HG02798 (cell line): ENCODE measurements at regions not wholly inside any gene's neighbourhood (a gene's known extent, or its start where the extent isn't known, plus 50 kb on each side); places are given as distances from the start of the nearest gene placed in this dataset.

Experiments used
- ATAC-seq: cut with Tn5 transposase; IDR thresholded peaks from one replicate; pipeline ENCODE4 v1.9.1; 2021; ENCODE audit warnings: mild to moderate bottlenecking; ENCODE audit not compliant: unreplicated experiment, poor library complexity

DNA sequence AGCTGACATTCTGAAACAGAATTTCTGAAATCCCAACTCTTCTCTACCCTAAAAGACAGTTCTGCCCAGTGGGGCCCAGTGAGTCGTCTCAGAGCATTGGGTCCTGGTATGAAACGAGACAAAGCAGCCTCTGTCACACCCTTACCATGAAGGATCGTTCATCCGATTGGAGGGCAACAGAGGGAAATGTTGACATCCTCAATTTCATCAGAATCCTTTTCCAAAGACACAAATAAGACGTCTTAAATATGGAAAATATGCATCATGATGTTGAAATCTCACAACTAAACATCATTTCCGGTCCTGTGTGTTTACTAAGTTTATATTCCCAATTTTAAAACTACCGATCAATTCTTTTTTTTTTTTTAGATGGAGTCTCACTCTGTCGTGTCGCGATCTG is 112.1 kb upstream of the SLC45A1 start:
- no peak for ATAC-seq

DNA sequence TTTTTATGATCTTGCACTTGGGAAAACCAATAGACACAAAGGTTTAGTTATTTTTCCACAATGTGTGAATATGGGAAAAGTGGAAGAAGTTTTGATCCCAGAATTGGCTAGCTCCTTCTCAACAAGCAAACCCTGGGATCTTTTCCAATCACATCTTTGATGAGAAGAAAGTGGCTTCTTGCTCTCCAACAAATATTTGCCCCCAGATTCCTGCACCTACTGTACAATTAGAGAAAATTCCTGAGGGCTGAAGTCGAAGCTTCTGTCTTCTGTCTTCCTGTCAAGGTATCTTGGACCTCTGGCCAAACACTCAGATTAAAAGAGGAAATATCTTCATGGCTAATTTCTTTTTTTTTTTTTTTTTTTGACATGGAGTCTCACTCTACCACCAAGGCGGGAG is 113.1 kb upstream of the SLC45A1 start:
- no peak for ATAC-seq

DNA sequence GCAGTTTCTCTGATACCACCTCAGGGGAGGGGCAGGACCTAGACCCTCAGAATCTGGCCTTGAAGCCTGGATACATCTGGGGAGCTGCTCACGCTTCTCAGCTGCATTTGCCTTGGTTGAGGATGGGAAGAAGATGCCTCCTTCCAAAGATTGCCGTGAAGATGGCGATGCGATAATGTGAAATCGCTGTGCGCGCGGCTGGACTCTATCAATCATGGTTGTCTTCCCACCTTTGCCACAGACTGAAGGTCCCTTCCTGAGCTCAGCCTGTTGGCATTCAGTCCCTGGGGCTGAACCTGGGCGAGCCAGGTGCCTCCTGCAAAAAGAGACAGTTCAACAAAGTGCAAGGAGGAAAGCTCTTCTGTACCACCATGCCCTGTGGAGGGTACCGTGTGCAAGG is 114.4 kb upstream of the SLC45A1 start:
- ATAC-seq: no peak

DNA sequence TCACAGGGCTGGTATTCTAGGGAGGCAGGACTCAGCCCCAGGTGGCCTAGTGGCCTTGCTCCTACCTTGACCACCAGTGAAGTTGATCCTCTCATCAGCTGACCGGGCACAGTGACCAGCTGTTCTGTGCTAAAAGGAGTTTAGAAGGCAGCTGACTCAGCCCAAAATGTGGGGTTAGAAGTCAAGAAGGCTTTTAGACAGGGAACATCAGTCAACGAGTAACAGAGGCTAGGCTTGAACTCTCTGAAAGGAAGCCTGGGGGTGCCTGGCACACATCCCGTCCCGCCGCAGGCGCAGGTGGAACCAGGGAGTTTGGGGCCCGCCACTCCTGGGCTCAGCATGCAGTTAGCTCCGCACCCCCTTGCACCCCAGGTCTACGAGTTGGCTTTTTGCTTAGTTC is 114.9 kb upstream of the SLC45A1 start:
- ATAC-seq: no peak

DNA sequence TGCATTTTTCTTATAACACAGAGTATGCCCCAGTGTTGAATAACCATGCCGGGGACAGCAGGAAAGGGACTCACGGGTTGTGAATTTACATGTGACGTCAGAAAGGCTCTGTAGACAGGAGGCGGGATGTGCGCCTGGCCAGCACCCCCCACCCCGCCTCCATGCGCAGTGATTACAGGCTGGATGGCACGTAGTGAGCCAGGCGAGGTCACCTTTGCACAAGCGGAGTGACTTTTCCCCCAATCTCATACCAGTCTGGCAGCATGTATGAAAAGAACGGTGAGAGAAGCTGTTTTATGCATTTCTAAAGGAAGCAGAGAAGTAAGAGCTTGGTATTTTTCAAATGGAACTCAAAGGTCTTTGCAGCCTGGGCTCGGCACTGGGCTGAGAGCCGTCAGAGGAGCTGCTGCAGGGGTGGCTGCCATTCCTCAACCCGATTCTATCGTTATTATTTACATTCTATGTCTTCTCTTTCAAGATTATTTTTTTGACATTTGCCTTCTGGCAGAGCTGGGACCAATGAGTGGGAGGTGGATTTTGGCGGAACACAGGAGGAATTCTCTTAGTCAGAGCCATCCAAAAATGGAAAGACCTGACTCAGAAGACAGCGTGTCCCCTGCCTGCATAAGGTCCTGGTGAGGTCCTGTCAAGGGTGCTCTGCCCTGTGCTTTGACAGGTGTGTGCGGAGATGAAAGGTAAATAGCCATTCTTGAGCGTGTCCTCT is 115.6 kb upstream of the SLC45A1 start:
- no peak for ATAC-seq

DNA sequence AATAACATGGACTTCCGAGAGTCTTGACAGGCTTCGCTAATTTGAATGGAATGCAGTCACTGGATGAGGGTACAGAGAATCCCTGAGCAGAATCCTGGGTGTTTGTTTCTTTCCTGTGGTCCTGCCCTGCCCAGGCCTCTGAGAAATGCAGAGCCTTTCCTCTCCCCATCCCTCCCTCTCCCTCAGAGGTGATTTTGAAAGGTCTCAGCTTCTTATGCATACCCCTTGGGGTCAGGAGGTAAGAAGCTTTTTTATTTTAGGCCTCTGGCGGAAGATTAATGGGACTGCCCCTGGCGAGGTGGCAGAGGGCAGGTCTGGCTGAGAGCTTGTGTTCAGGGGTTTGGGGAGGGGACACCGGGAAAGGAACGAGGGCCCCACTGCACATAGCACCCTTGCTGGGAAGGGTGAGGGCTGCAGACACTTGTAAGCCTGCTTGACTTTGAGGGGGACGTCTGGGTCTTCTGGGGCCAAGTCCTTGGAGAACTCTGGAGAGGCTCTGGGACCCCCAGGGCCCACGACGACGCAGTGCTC is 116.5 kb upstream of the SLC45A1 start:
- ATAC-seq: no peak

DNA sequence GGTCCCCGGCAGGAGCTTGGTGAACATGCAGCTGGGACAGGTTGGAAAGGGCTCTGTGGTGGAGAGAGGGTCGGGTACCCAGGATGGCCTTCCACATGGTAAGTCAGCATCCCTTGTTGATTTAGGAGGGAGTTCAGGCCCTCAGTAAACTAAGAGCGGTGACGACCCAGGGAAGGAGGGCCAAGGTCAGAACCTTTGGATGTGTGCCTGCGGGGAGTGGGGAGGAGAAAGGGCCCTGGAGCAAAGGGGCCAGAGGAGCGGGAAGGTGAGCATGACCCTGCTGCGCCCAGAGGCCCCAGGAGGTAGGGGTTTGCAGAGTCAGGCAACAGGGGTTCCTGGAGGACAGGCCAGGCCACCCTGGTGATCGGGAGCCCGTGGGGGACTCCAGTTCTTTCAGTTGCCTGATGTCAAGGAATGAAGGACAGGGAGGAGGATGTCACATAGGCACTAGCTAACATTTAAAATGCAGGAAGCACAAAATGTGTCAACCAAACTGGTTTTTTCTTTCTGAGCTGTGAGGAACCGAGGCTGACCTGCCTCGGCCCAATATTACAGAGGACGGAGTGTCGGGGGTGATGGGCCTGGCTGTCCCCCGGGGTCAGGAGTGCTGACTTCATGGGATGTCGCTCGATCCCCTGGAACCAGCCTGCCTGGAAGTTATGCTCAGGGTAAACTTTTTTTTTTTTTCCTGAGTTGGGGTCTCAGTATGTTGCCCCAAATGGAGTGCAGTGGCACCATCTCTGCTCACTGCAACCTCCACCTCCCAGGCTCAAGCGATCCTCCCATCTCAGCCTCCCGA is 117.4 kb upstream of the SLC45A1 start:
- no peak for ATAC-seq

DNA sequence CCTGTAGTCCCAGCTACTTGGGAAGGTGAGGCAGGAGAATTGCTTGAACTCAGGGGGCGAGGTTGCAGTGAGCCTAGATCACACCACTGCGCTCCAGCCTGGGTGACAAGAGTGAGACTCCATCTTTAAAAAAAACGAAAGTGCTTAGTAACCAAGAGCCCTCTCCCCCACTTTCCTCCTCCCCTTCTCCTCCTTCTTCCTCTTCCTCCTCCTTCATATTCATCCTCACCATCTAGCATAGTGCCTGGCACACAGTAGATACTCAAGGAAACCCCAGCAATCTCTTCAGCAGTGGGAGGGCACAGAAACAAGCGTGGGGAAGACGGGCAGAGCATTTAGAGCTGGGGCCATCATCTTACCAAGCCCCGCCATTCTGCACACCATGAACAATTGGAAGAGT is 119.4 kb upstream of the SLC45A1 start:
- no peak for ATAC-seq

DNA sequence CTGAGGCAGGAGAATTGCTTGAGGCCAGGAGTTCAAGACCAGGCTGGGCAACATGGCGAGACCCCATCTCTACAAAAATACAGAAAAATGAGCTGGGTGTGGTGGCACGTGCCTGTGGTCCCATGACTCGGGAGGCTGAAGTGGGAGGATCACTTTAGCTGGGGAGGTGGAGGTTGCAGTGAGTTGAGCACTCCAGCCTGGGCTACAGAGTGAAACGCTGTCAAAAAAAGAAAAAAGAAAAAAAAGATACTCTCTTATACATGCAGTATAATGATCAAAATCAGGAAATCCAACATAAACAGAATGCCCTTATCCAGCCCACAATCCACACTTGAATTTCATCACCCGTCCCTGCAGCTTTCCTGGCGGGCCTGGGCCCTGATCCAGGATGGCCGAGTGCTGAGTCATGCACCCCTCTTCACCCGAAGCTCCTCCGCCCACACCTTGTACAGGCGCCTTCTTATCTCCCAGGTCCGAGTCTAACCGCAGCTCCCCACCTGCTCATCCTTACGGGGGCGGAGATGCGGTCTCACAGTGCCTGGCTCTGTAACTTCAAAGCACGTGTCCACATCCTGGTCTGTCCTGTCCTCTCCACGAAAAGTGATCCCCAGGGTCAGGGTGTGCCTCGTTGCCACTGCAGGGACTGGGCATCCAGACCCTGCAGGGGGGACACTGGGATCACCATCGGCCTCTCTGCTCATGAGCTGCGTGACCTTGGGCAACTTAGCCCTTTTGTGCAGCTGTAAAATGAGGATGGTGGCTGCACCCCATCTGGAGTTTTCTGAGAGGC is 120.2 kb upstream of the SLC45A1 start:
- ATAC-seq: no peak

DNA sequence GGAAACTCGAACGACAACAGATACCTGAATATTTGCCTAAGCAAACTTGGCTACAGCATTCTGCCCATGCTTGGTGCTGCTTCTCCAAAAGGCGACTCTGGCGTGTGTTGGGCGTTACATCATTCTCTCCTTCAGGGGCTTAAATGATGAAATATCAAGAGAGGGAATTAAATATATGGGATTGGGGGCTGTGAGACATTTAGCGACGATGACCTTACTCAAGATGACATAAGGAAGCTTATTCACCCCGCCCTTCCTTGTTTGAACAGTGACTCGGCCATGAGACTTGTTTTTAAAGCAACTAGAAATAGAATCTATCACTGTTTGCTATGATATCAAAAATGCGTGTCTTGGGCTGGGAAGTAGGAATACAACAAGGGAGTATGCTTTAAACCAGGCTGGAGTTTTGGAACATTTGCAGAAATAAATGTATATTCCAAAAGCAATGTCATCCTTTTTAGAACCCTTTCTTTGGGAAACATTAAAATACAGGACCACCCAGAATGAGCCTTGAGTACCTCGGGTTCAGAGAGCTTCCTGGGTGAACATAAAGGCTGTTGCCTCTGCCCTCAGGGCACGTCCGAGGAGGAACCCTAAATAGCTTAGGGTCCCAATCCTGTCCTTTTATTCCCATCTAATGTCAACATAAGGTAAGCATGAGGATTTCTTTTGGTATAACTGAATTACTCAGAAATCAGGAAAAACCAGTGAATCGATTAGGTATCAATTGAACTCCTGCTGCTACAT is 123.3 kb upstream of the SLC45A1 start:
- ATAC-seq: no peak

DNA sequence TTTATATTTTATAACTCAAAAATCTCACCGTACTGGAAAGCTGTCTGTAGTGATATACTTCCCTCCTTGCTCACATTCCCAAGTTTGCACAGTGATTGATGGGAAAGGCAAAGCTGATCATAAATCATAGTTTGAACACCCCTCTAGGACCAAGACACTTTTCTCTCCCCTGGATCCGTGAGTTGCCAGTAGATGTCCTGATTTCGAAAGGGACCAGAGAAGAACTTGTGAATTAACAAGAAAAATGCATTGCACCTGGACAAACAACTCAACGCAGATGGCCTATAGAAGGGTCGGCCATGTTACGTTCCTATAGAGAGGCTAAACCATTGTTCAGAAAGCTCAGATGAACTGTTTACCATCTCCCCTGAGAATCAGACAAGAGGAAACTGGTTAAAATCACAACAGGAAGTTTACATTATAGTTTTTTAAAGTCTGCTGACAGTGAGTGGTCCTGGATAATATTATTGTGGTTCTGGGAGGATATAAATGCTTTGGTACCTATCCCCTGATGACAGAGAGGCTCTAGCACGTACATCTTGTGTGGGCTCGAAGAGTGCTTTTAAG is 124.0 kb upstream of the SLC45A1 start:
- no peak for ATAC-seq

DNA sequence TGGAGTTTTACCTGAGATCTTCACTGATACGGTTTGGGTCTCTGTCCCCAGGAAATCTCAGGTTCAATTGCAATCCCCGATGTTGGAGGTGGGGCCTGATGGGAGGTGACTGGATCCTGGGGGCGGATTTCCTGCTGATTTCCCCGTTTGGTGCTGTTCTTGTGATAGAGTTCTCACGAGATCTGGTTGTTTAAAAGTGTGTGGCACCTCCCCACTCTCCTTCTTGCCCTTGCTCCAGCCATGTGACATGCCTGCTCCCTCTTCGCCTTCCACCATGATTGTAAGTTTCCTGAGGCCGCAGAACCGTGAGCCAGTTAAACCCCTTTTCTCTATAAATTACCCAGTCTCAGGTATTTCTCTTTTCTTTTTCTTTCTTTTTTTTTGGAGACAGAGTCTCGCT is 126.4 kb upstream of the SLC45A1 start:
- ATAC-seq: no peak

DNA sequence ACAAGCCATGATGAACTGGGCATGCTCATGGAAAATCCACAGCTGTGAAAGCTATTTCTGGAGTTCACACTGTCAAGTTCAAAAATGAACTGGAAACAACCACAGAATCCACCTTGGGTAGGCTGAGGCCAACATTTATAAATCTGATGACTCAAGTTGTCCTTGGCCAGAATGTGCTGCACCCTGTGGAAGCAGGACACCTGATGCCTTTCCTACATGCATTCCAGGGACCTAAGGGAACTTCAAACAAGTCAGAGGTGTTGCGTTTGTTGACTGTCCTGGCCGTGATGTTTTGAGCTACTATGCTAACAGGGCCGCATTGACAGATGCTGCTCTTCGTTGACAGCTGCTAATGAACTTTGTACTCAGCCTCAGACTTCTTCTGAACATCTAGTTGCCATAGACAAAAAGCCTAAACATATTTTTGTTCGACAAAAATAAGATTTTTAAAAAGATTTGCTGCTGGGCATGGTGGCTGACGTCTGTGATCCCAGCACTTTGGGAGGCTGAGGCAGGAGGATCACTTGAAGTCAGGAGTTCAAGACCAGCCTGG is 127.9 kb upstream of the SLC45A1 start:
- no peak for ATAC-seq

DNA sequence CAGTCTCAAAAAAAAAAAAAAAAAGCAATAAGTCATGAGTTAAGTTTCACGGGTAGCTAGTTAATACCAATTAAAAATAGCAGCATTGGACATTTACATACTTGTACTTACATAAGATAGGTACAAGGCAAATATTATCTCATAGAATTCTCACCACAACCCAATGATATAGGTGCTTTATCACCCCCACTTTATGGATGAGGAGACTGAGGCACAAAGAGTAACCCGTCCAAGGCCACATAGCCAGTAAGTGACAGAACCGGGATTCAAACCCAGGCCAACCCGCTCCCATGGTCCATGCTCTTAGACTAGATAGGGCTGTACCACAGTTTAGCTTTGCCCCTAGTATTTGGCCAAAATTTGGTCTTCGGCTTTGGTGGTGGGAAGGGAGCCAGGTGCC is 132.5 kb upstream of the SLC45A1 start:
- ATAC-seq: no peak

DNA sequence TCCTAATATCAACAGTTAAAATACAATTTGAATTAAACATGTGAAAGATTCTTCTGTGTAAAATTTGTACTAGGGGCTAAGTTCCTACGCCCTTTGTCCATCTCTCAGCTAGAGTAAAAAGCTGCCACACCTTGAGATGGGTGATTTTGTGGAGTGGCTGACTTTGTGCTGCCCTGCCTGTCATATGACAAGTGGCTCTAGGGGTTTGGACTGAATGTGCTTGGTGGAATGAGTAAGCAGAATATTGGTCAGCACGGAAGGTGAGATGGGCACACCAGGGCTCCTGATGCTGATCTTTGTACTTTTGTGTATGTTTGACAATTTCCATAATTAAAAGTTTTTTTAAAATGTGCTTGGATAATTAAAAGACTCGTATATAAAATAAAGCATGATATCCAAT is 133.6 kb upstream of the SLC45A1 start:
- ATAC-seq: no peak

DNA sequence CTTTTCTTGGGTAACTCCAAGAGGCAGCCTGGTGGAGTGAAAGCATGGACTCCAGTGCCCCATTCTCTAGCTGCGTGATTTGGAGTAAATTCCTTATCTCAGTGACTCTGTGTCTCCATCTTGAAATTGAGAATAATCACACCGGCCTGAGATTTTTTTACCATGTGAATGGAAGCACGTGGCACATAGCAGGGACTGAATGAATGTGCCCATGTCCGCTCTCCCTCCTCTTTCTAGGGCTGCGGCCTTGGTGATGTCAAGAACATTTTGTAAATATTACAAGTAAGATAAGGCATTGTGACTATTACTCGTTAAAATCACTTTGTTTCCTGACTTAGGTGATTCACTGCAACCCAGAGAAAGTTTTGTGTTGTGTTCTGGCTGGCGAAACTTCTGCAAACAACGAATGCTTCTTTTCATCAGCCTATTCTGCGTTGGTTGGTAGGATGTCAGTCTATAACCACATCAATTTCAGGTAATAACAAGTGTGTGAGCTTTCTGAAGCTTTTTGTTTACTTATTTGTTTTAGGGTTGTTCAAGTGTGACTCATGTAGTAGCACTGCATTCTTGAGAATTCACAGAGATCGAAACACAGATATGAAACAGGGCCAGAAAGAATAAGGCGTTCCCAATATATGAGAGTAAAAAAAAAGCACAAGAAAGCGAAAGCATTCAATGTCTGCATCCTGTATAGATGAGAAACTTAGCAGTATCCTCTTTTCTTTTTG is 135.7 kb upstream of the SLC45A1 start:
- ATAC-seq: peak; percentile 40

DNA sequence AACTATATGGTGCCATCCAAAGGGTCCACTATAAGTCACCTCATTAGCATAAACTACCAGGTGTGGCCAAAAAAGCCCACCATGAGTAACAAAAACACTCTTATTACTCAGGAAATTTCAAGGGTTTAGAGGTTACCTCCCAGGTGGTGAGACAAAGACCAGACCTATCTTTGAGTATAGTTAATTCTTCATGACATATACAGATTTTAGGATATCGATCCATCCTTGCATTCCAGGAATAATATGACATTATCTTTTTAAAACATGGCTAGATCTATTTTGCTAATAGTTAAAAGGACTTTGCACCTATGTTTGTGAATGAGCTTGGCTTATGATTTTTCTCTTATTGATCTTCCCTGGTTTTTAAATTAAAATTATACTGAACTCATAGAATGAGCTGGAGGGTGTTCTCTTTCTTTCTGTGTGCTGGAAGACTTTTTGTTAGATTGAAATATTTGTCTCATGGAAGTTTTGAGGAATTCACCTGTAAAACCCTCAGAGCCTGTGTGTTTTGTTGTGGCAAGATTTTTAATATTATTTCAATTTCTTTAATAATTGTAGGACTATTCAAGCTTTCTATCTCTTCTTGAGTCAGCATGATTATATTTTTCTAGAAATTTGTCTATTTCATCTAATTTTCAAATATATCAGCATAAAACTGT is 138.7 kb upstream of the SLC45A1 start:
- ATAC-seq: no peak

DNA sequence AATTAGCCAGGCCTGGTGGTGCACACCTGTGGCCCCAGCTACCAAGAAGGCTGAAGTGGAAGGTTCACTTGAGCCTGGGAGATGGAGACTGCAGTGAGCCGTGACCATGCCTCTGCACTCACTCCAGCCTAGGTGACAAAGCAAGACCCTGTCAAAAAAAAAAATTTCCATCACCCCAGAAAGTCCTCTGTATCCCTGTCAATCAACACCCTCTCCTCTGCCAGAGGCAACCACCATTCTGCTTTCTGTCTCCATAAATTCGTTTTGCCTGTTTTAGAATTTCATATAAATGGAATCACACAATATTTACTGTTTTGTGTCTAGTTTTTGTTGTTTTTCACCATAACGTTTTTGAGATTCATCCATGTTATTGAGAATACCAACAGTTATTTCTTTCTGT is 141.6 kb upstream of the SLC45A1 start:
- no peak for ATAC-seq
